Ishikawa (cell line): ENCODE measurements at regions not wholly inside any gene's neighbourhood (a gene's known extent, or its start where the extent isn't known, plus 50 kb on each side); places are given as distances from the start of the nearest gene placed in this dataset.

Experiments
- CREB1 ChIP-seq: IDR thresholded peaks from 2 replicates; pipeline ENCODE4 v1.6.1; 2012; ENCODE audit warnings: low read depth
- NFIC ChIP-seq: IDR thresholded peaks from 2 replicates; pipeline ENCODE4 v1.6.1; 2012
- TEAD4 ChIP-seq: IDR thresholded peaks from 2 replicates; pipeline ENCODE4 v1.6.1; 2012
- TF ChIP-seq, protein P1 (sequence below): IDR thresholded peaks from 2 replicates; pipeline ENCODE4 v1.6.1; 2012; ENCODE audit warnings: low read depth, mild to moderate bottlenecking
- TF ChIP-seq, protein P2 (sequence below): IDR thresholded peaks from 2 replicates; pipeline ENCODE4 v1.6.1; 2012
- TF ChIP-seq, protein P3 (sequence below): IDR thresholded peaks from 2 replicates; pipeline ENCODE4 v1.6.1; 2012

DNA sequence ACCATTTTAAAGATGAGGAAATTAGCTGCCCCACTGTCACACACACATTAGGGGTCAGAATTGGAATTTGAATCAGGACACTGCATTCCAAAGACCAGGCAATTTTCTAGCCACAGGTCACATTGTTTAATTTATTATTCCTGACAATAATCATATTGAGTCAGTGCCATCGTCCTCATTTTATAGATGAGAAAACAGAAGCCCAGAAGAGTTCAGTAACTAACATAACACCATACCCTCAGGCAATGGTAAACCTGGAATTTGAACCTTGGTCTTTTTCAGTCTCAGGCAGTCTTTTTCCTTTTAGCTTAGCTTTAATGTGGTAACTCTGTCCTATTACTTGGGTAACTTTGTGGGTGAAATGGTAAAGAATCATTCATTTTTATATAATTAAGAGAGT, 330.3 kb upstream of the SYT1 start:
- TF ChIP-seq, protein P1, sequence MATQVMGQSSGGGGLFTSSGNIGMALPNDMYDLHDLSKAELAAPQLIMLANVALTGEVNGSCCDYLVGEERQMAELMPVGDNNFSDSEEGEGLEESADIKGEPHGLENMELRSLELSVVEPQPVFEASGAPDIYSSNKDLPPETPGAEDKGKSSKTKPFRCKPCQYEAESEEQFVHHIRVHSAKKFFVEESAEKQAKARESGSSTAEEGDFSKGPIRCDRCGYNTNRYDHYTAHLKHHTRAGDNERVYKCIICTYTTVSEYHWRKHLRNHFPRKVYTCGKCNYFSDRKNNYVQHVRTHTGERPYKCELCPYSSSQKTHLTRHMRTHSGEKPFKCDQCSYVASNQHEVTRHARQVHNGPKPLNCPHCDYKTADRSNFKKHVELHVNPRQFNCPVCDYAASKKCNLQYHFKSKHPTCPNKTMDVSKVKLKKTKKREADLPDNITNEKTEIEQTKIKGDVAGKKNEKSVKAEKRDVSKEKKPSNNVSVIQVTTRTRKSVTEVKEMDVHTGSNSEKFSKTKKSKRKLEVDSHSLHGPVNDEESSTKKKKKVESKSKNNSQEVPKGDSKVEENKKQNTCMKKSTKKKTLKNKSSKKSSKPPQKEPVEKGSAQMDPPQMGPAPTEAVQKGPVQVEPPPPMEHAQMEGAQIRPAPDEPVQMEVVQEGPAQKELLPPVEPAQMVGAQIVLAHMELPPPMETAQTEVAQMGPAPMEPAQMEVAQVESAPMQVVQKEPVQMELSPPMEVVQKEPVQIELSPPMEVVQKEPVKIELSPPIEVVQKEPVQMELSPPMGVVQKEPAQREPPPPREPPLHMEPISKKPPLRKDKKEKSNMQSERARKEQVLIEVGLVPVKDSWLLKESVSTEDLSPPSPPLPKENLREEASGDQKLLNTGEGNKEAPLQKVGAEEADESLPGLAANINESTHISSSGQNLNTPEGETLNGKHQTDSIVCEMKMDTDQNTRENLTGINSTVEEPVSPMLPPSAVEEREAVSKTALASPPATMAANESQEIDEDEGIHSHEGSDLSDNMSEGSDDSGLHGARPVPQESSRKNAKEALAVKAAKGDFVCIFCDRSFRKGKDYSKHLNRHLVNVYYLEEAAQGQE = no peak
- TF ChIP-seq, protein P2, sequence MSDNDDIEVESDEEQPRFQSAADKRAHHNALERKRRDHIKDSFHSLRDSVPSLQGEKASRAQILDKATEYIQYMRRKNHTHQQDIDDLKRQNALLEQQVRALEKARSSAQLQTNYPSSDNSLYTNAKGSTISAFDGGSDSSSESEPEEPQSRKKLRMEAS = no peak
- TF ChIP-seq TEAD4 = no peak
- TF ChIP-seq CREB1 = no peak
- no peak for TF ChIP-seq NFIC
- TF ChIP-seq, protein P3, sequence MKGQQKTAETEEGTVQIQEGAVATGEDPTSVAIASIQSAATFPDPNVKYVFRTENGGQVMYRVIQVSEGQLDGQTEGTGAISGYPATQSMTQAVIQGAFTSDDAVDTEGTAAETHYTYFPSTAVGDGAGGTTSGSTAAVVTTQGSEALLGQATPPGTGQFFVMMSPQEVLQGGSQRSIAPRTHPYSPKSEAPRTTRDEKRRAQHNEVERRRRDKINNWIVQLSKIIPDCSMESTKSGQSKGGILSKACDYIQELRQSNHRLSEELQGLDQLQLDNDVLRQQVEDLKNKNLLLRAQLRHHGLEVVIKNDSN = no peak
